Iris pigment epithelial cell (primary cell): ENCODE measurements at regions not wholly inside any gene's neighbourhood (a gene's known extent, or its start where the extent isn't known, plus 50 kb on each side); places are given as distances from the start of the nearest gene placed in this dataset.
"Not testable (repeated sequence)": the region's sequence is repeated elsewhere in the genome, so short reads cannot be mapped to it uniquely, and the experiment has no call there.

Experiments
- DNase-seq: peaks from one replicate; pipeline ENCODE4 v3.0.0-alpha.2; 2011; ENCODE audit warnings: low read depth

DNA sequence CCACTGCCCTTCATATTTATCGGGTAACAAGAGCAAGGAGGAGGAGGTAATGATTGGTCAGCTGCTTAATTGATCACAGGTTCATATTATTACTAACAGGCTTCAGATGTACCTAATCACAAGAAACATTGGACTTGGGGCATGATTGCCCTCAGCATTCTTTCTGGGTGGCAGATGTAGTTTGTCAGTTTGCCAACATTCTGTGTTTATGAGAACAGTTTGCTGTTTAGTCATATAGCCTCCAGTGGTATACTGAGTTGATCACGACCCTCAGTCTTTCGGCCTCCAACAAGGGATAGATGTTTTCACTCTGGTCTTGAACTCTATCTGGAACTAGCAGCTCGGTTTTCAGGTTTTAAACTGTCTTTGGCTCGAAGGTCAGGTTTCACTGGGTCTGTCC, 237.7 kb upstream of the GNPDA2 start:
- DNase-seq: not testable (repeated sequence)

DNA sequence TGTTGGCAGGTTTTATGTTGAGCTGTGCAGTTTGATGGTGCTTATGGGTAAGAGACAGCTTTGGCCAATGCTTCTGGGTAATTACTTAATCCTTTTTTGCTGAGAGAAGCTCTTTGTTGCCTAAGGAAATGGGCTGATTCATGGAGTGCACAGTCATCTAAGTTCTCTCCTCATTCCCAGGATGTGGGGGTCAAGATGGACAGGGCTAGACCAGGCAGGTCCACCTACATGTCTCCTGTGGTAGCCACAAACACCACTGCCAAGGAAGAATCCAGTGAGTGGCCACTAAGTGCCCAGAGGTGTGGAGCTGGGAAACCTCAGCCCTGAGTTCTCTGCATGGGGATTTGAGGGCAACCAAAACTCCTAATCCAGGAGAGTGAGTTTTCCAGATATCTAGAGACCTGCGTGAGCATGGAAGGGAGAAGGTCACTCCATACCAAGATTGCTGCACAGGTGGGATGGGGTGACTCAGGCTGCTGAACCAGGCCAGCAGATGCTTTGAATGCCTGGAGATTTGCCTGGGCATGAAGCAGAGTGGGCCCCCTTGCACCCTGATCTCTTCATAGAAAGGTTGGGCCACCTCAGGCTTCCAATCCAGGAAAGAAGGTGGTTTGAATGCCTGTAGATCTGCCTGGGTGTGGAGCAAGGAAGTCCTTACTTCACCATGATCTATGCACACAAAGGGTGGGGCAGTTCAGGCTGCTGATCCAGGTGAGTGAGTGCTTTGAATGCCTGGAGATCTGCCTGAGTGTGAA, 234.8 kb upstream of the GNPDA2 start:
- no peak for DNase-seq

DNA sequence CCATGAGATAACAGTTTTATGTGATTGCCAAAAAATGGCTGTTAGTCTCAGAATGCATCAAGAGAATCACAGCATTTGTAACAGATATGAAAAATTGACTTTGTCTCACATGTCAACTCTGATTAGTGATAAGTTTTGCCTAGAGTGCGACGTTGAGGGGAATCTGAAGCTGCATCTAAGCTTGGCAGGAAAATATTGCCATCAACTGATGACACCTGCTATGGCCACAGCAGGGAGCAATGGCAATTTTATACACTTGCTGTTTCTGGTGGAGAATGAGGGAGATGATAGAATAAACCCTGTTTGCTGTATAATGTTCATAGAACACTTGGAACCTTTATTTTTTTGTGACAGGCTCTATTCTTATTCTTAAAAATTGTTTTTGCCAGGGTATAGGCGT, 205.4 kb upstream of the GNPDA2 start:
- no peak for DNase-seq

DNA sequence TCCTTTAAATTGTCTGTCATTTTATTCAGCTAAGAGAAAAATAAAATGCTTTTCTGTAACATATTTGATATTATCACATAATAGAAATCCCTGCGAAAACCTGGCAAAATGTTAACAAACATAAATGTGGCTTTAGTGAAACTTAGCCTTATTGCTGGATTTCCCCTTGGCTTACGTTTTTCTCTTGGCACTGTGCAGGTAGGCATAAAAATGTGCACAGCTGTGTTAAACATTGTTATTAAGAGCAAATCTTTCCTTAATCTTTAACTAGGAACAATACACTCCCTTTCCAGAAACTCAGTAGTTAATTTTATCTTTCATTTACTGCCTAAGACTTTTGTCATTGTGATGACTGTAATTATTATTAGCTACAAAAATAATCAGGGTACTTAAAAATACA, 202.4 kb upstream of the GNPDA2 start:
- no peak for DNase-seq

DNA sequence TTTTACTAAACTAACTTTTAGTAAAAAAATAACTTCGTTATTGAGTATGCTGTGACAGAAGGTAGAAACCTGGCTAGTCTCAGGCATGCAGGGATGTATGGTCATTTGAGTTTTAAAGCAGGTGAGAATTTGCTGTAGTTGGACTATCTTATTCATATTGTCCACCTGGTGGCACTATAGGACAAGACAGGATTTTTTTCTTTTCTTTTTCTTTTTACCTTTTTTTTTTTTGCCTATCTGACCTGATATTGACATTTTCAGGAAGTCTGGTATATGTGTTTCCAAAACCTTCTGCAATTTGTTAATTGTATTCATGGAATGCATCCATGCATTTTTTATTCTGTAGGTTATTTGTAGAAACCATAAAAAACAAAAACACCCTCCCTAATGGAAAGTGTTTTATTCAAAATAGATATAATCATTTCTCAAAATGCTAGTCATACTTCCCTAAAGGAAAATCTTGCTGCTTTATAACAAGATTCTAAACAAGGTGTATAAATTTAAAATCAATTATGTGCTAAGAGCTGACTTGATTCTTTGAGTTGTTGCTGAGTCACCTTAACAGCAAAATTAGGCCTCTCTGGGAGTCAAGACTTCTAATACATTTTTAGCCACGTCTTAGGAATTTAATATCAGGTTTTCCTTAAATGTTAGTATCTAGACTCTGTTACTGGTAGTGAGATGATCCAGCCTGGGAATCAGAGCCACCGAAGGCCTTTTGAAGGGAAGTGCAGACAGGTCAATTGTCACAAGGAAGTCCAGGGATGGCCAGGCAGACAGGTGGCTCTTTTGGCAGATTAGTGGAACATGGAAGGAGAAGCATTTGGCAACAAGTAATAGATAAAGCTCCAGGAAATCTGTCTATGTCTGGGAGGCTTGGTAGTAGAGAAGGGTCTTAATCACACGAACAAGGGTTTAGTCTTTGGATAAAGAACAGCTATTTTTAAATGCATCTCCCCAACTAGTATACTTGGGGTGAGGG, 201.3 kb upstream of the GNPDA2 start:
- DNase-seq: peak; percentile 19

DNA sequence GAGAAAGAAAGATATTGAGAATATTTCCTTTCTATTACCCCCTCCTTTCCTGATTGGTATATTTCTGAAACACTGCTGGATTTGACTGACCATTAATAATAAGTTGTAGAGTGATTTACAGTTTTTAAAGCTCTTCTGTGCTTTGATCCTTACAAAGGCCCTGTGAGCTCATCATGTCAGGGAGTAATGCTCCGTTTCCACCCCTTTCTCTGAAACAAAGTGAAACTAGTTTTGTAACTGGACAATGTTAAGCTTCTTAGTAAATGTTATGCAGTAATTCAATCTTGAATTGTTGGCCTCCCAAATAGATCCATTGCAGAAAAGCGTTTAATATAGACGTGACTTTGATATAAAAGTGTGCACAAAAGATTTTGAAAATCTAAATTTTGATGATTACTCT, 190.1 kb upstream of the GNPDA2 start:
- peak; percentile 2 for DNase-seq

DNA sequence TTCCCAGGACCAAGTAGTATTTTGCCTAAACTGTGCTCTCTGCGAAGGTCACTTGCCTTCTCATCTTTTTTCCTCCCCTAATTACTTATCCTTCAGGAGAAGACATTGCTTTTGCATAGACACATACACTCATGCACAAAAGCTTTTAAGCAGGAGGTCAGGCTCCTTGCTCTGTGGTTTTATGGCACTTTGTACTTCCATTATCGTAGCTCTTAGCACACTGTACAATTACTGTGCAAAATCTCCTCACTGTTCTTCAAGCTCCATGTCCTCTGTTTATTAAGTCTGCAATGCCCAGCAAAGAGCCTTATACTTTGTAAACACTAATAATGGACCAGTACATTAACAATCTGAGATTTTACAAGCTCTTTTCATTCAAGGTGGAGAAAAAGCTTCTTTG, 188.4 kb upstream of the GNPDA2 start:
- DNase-seq: no peak

DNA sequence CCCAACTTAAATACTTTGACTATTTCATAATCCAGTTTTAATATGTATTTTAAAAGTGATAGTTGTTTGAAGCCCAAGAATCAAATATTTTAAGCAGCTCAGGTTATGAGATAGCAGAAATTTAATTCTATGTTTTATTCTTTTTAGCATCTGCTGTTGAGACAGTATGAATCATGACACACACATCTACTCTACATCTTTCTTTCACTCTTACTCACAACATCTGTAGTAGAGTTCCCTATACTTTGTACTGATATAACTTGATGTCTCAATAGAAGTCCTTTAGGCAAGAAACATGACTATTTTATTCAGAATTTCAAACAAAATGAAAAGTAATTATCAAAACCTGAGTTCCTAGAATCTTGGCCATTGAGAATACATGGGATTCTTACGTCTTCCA, 187.9 kb upstream of the GNPDA2 start:
- no peak for DNase-seq

DNA sequence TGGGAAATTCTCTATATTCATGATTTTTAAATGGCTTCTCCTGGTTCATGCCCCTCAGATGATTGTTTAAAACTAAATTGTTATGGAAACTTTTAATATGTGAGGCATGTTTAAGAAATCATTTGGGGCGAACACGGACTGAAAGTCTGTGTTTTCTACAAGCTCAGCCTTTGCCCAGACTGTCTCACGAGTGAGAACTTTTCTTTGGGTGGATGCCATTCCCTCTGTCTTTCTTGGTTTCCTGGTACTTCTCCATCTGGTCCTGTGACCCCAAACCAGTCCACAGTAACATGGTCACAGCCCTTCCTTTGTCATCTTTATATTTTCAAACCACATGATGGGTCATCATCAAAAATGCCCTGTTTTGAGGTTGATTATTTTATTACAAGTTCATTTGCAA, 186.6 kb upstream of the GNPDA2 start:
- no peak for DNase-seq

DNA sequence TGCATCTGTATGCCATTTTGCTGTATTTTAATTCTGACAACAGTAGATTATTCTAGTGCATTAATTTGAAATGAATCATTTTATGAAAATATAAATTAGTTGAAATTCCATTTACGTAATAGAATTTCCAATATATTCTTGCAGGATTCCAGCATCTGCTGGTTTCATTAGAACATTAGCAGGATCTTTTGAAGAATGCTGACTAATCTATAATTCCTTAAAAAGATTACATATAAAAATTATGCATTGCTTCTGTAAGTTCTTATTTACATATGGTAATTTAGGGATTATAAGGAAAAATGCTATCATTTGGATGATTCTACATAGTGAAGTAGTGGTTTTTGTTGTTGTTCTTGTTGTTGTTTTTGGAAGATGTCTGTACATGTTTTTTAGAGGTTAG, 182.2 kb upstream of the GNPDA2 start:
- no peak for DNase-seq

DNA sequence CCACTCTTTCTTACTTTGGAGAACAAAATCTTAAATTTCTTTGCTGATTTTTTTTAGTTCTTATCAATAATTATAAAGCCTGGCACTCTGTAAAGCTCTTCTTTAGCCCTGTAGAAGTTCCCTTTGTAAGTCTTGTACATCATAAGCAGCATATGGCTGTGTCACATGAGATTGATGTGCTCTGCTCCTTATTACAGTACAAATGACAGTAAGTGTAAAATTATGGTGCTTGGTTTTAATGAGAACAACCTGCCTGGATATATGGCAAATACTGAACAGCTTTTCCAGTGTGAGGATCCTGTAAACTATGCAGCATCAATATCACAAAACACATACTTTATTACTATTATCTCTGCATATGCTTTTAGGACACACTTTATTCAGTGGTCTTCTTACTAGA, 145.9 kb upstream of the GNPDA2 start:
- no peak for DNase-seq

DNA sequence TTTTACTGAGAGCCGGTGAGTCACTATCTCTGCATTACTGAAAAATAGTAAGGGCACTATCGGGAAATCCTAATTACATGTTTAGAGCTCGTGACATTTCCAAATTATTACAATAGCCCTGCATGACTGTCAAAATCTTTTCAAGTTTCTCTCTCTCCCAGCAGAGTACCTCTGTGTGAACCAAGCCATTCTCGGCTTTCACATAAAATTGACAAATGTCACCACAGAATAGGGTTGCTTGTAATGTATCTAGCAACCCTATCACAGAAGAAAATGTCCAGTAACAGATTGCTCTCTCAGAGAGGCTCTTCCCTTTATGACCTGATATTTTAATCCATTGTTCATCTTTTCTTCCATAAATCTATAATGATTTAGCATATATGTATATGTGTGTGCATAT, 144.8 kb upstream of the GNPDA2 start:
- no peak for DNase-seq

DNA sequence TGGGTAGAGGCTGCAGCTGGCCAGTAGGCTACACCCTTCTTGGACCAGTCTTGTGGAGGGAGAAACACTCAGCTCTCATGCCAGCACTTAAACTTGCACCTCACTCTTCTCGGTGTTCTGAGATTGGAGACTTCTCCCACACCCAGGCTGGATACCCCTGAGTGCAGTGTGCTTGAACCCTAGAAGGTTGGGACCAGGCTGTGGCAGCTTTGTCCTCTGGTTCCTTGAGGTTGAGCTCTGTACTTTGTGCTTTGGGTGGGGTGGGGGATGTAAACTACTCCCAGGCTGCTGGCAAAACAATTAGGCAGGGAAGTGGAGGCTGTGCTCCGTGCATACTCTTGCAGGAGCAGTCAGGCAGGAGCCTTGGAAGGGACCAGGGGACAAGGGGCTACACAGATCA, 143.6 kb upstream of the GNPDA2 start:
- no peak for DNase-seq

DNA sequence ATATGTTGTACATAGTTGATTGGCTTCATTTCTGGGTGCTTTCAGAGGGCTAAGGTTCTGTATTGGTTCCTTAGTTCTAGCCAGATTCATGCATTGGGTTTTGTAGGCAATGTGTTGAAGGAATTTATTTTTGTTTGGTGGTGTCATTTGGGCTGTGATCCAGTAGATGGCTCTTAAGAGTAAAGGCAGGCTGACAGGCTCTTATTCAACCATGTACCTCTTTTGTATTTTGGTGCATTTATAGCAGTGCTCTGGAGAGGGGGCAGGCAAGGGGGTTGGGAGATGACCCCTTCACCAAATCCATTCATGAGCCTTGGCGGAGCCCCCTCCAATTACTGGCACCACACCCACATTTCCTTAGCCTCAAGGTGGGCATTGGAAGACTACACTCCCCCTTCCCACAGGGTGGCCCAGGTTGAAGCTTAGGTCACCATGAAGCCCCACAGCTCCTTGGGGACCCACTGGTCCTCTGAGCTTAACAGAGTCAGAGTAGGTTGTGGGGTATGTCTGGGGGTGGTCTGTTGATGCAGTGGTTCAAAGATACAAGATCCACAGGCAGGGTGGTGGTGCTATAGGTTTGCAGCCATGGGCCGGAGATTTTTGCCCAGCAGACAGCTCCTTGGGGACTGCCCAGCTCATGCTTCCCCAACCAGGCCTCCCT, 143.0 kb upstream of the GNPDA2 start:
- DNase-seq: no peak

DNA sequence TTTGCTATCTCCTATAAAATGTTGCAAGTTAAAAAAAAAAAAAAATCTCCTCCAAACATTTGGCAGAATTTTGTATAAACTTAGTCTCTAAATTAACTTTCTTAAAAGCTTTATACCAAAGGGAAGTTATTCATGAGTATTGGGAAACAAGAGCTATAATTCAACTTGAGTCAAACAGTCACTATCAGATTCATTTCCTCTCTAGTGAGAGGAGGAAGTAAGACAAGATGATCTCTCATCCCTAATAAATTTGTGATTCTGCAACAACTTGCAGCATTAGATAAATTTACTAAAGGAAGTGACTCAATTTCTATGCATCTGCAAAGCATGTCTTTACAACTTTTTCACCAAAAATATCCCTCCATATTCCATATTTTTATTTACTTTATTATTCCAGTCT, 135.4 kb upstream of the GNPDA2 start:
- DNase-seq: no peak

DNA sequence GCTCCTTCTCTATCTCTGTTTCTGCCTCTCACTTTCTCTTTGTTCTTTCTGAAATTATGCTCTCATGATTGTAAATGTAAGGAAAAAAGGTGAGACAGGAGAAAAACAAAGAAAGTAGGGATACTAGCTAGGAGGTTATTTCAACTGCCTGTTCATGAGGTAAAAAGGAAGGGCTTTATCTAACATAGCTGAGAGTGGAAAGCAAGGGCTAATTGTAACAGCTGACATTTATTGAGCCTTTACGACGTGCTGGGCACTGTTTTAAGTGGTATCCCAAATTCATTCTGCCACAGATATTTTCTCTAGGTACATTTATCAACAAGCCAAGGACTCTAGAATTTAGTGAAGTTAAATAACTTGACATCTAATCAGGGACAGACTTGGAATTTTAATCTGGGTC, 133.1 kb upstream of the GNPDA2 start:
- no peak for DNase-seq

DNA sequence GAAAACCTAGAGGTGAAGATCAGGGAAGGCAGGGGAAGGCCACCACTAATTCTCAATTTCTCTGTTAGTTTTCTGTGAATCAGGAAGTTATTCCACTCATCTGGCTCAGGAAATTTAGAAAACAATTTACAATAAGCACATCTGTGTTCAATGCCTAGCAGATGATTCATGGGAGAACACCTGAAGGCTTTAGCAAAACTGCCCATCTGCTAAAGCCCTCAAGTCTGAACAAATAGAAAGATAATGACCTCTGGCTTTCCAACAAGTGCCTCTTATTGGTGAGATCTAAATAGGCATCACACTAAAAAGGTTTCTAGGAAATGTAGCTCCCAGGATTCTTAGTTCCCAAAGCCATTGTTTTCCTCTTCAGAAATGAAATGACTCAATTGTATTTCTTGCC, 122.1 kb upstream of the GNPDA2 start:
- DNase-seq: no peak

DNA sequence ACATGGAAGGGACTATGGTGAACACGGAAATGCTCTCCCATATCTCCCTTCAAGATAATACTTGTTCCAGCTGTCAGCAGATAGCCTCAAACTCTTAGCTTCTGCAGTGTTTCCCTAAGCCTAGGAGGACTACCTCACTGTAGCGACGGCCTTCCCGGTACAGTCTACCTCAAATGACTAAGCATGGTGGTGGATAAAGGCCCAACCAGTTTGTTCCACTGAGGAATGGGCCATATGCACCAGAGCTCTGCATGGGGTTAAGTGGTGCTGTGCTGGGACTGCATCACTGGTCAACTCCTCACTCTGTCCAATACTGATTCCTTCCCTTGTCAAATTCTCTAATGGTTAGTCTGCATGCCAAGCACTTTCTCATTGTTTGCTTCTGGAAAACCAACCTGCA, 119.6 kb upstream of the GNPDA2 start:
- no peak for DNase-seq

DNA sequence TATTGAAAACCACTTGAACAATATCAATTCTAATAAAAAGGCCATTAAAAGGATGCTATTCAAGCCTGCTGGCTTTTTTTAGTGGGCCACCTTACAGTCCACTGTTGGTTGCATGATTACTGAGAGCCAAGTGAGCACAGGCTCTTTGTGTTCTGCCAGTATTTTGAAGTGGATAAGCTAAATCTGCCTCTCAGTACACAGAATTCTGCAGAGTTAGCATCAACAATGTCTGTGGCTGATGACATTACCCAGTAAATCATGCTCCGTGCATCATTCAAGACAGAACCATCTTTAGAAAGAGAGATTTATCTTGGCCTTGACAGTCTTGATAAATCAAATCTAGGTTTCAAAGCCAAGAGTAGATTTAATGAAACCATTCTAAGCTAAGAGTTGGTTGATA, 119.0 kb upstream of the GNPDA2 start:
- no peak for DNase-seq

DNA sequence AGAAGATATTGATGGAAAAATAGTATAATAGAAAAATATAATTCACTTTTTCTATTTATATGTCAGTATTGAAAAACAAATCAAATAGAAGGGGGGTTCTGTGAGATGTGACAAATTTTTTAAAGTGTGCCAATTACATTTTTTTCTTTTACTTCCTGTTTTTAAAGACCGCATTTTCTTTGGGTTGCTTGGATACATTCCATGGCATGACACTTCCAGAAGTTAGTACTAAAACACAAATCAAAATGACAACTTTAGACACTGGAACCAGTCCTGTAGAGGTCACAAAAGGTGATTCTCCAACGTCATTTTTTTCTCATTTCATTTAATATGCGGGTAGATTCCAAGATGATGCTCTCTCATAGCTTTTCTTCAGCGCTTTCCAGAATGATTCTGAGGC, 116.2 kb upstream of the GNPDA2 start:
- no peak for DNase-seq

DNA sequence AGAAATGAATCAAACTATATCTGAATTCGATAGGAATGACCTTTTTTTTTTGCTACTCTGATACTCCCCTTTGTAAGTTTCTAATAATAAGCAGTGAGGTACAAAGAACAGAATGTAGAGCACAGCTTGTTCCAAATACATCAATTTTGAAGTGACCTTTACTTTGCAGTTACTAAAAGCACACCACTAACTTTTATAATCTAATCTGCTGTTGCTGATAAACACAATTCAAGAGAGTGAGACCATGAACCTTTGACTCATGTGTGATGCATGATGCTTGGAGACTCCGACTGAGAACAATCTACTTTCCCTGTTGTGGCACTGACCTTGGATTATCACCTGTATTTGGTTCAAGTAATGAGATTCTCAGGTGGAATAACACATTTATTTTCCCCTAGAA, 91.6 kb upstream of the GNPDA2 start:
- no peak for DNase-seq

DNA sequence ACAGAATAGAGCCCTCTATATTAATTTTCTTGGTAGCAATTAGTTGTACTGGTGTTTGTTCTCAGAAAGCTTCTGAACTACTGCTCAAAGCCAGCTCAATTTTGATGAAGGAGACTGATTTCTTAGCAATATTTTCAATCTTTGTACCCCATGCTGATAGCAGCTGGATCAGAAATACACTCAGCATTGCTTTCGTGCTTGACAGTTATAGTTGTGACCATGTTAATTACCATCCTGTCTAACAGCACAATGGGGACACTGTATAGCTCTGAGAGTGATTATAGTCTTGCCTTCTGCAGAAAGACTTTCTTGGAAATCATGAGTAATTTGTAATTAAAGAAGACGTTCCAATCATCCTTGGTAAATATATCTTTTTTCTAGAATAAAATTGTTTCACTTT, 79.7 kb upstream of the GNPDA2 start:
- DNase-seq: no peak

DNA sequence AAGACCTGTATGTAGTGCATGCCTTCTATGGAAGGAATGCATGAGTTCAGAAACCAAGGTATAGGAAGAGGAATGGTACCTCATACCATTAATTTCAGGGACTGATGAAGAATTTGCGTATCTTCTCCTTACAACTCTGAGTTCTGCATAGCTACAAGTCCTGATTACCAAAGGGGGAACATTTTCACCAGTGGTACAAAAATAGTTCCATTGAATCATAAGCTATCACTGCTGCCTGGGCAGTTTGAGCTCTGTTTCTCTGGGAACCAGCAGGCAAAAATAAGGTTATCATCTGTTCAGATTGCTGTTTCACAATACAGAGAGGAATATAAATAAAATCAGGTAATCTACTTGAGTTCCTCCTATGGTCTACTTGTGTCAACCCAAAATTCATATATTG, 77.9 kb upstream of the GNPDA2 start:
- no peak for DNase-seq
